ENCODE measurements at regions not wholly inside any gene's neighbourhood (a gene's known extent, or its start where the extent isn't known, plus 50 kb on each side); places are given as distances from the start of the nearest gene placed in this dataset.
"Not testable (repeated sequence)": the region's sequence is repeated elsewhere in the genome, so short reads cannot be mapped to it uniquely, and the experiment has no call there.

GRCh38 chr7:81447351-81447952 is 322.4 kb downstream of the HGF start:
- Histone ChIP-seq H3K9ac (ENCODE audit: low read depth in 2 of 2, low read length in 2 of 2) (no peak overlapping the region), H3K4me3 (no peak overlapping the region), H3K4me1 (no peaks in the 10 kb centered on the region), H3K9me3 (no peaks in the 10 kb centered on the region), H3K36me3 (no peaks in the 10 kb centered on the region), H3K27me3 (no peaks in the 10 kb centered on the region), H3K27ac (no peak overlapping the region)
- TF ChIP-seq CTCF (IDR thresholded peaks at IDR 0.05) = peak; percentile 25
- intact Hi-C loops (cut with DNase I) = no loop called here
- DNase-seq = peak; percentile 48

DNA sequence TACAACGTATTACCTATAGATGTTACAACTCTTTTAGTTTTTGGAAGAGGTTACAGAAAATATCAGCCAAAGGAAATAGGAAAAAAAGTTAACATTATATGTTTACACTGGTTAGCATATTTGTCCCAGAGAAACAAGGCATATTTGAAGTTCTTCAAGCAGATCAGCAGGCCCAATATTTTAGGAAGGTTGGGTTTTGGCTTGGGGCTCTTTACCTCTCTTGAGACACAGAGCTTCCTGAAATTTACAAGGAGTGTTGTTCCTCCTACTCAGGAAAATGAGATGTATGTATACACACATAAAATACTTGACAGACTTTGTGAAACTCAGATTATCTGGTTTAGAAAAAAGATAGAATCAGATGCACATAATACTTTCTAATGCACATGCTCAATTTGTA is 323.6 kb downstream of the HGF start:
- no peak for TF ChIP-seq CTCF (IDR thresholded peaks at IDR 0.05)
- DNase-seq = no peak
- H3K4me1 ChIP-seq = no peaks in the 10 kb centered on the region
- H3K4me3 ChIP-seq = no peak overlapping the region
- H3K9me3 ChIP-seq = no peaks in the 10 kb centered on the region
- no peak overlapping the region for H3K27ac ChIP-seq
- no peaks in the 10 kb centered on the region for H3K27me3 ChIP-seq
- no peak overlapping the region for H3K9ac ChIP-seq (ENCODE audit: low read depth in 2 of 2, low read length in 2 of 2)
- no peaks in the 10 kb centered on the region for H3K36me3 ChIP-seq
- intact Hi-C loops (cut with DNase I) = no loop called here

GRCh38 chr7:81445462-81445861 is 324.4 kb downstream of the HGF start:
- H3K4me3 ChIP-seq = no peak overlapping the region

GRCh38 chr7:81441750-81442149 is 328.1 kb downstream of the HGF start:
- intact Hi-C loops (cut with DNase I) = no loop called here
- no peak for TF ChIP-seq CTCF (IDR thresholded peaks at IDR 0.05)
- no peak overlapping the region for H3K9ac ChIP-seq (ENCODE audit: low read depth in 2 of 2, low read length in 2 of 2)
- no peak overlapping the region for H3K4me3 ChIP-seq
- no peak for DNase-seq
- no peaks in the 10 kb centered on the region for H3K9me3 ChIP-seq
- no peaks in the 10 kb centered on the region for H3K36me3 ChIP-seq
- no peak overlapping the region for H3K27ac ChIP-seq
- no peaks in the 10 kb centered on the region for H3K27me3 ChIP-seq
- H3K4me1 ChIP-seq = no peaks in the 10 kb centered on the region

More at GRCh38 chr7:81445462-81445861, 324.4 kb downstream of the HGF start:
- no peak for TF ChIP-seq CTCF (IDR thresholded peaks at IDR 0.05)
- intact Hi-C loops (cut with DNase I) = no loop called here
- Histone ChIP-seq H3K9ac (ENCODE audit: low read depth in 2 of 2, low read length in 2 of 2) (no peak overlapping the region), H3K27me3 (no peaks in the 10 kb centered on the region), H3K4me1 (no peaks in the 10 kb centered on the region), H3K36me3 (no peaks in the 10 kb centered on the region), H3K9me3 (no peaks in the 10 kb centered on the region), H3K27ac (no peak overlapping the region)
- DNase-seq = no peak

DNA sequence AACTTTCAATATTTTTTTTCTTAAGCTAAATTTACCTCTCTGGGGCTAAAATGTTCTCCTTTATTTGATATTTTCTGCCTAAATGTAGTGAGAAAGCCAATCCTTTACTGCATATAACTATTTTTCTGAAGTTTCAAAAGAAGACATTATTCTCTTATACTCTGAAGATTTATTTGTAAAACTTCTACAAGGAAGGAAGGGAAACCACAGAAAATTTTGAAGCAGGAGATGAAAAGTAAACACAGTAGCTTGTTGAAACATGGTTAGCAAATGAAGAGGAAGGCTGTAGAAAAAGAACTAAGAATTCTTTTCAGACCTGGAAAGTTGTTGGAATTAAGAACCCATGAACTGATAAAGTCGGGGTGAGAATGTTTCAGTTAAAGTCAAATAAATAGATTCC is 330.3 kb downstream of the HGF start:
- Histone ChIP-seq H3K36me3 (no peaks in the 10 kb centered on the region), H3K27ac (no peak overlapping the region), H3K4me3 (no peak overlapping the region), H3K4me1 (no peaks in the 10 kb centered on the region), H3K27me3 (no peaks in the 10 kb centered on the region), H3K9ac (ENCODE audit: low read depth in 2 of 2, low read length in 2 of 2) (no peak overlapping the region), H3K9me3 (no peaks in the 10 kb centered on the region)
- intact Hi-C loops (cut with DNase I) = no loop called here
- TF ChIP-seq CTCF (IDR thresholded peaks at IDR 0.05) = no peak
- DNase-seq = no peak

DNA sequence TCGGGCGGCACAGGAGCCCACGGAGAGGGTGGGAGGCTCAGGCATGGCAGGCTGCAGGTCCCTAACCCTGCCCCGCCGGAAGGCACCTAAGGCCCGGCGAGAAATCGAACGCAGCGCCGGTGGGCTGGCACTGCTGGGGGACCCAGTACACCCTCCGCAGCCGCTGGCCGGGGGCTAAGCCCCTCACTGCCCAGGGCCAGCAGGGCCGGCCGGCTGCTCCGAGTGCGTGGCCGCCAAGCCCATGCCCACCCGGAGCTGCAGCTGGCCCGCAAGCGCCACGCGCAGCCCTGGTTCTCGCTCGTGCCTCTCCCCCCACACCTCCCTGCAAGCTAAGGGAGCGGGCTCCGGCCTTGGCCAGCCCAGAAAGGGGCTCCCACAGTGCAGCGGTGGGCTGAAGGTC is 332.7 kb downstream of the HGF start:
- H3K9ac ChIP-seq (ENCODE audit: low read depth in 2 of 2, low read length in 2 of 2); intact Hi-C loops (cut with DNase I); H3K9me3 ChIP-seq; H3K27ac ChIP-seq; H3K36me3 ChIP-seq; H3K4me1 ChIP-seq; DNase-seq; H3K27me3 ChIP-seq; H3K4me3 ChIP-seq: not testable (repeated sequence)
